Activated CD4-positive, alpha-beta memory T cell treated with anti-CD3 and anti-CD28 coated beads, Interleukin-2, amount 10 ng/mL, durations not matched to agents 7 days and 5 days (primary cell): ENCODE measurements at regions not wholly inside any gene's neighbourhood (a gene's known extent, or its start where the extent isn't known, plus 50 kb on each side); places are given as distances from the start of the nearest gene placed in this dataset.

Experiments used
- CTCF ChIA-PET: fragments of 350-600 bp; sonication (Branson Sonifier 250); formaldehyde crosslinking; loops from one replicate; lab custom pipeline; 2021; ENCODE audit warnings: antibody characterized with exemption, inconsistent platforms; lab: Charles Lee
- POLR2A ChIA-PET: fragments of 350-600 bp; sonication (Branson Sonifier 250); formaldehyde crosslinking; loops from one replicate; lab custom pipeline; 2021; ENCODE audit warnings: antibody characterized with exemption; lab: Charles Lee
- DNase-seq: peaks from one replicate; pipeline ENCODE4 v3.0.0-alpha.2; 2020
- H3K27ac Mint-ChIP-seq: one replicate; pipeline ENCODE4 v1.8.0; 2021; ENCODE audit warnings: mild to moderate bottlenecking, mixed read lengths
- H3K27me3 Mint-ChIP-seq: one replicate; pipeline ENCODE4 v1.8.0; 2021; ENCODE audit warnings: mixed read lengths
- H3K36me3 Mint-ChIP-seq: one replicate; pipeline ENCODE4 v1.8.0; 2021; ENCODE audit warnings: low read depth, mixed read lengths
- H3K4me1 Mint-ChIP-seq: one replicate; pipeline ENCODE4 v1.8.0; 2021; ENCODE audit warnings: mixed read lengths
- H3K4me3 Mint-ChIP-seq: one replicate; pipeline ENCODE4 v1.8.0; 2021; ENCODE audit warnings: mild to moderate bottlenecking, mixed read lengths
- H3K9me3 Mint-ChIP-seq: one replicate; pipeline ENCODE4 v1.8.0; 2021; ENCODE audit warnings: mixed read lengths

GRCh38 chr2:108164318-108164717 lies 75.5 kb upstream of the SULT1C3 start:
- H3K4me3 Mint-ChIP-seq = no peak overlapping the region
- ChIA-PET POLR2A (no interaction called here), CTCF (no interaction called here)
- peaks cover 7% of the 10 kb centered on the region for H3K27me3 Mint-ChIP-seq
- H3K9me3 Mint-ChIP-seq = no peaks in the 10 kb centered on the region
- H3K4me1 Mint-ChIP-seq = no peaks in the 10 kb centered on the region
- H3K27ac Mint-ChIP-seq = no peak overlapping the region
- no peak for DNase-seq
- no peaks in the 10 kb centered on the region for H3K36me3 Mint-ChIP-seq

DNA sequence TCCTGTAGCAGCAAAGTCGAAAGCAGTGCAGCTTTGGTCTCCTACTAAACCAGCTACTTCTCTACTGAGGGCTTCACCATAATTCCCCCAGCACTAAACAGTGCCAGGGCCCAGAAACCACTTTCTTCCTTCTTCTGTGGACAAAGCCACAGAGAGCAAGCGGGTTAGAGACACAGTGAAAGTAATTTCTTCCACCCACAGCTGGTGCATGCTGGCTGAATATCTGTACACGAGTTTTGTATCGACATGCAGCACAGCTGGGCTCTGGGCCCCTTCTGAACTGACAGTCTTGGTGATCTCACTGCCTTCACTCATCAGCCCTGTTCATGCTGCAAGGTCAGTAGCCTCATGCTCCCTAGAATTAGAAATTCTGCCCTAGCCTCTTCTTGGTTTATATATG lies 74.0 kb upstream of the SULT1C3 start:
- H3K4me1 Mint-ChIP-seq = no peaks in the 10 kb centered on the region
- H3K36me3 Mint-ChIP-seq = no peaks in the 10 kb centered on the region
- ChIA-PET POLR2A (no interaction called here), CTCF (no interaction called here)
- no peak for DNase-seq
- H3K9me3 Mint-ChIP-seq = no peaks in the 10 kb centered on the region
- H3K27ac Mint-ChIP-seq = no peak overlapping the region
- H3K4me3 Mint-ChIP-seq = no peak overlapping the region
- peaks cover 4% of the 10 kb centered on the region for H3K27me3 Mint-ChIP-seq

DNA sequence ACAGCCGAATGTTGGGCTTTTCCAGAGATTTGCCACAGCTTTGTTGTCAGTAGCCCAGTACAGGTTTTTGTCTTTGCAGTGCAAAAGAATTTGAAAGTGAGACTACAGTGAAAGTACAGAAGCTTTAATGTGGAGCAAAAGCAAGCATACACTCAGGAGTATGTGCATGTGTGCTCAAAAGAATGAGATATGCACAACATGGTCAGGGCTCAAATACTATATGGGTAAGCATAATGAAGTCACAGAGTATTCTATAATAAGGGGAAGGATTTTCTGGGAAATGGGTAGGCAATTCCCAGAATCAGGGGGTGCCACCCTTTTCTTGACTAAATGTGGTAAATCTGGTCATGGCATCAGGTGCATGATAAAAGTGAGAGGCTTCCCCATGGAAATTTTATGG lies 72.1 kb upstream of the SULT1C3 start:
- no peak for DNase-seq
- Mint-ChIP-seq H3K9me3 (no peaks in the 10 kb centered on the region), H3K36me3 (no peaks in the 10 kb centered on the region), H3K4me1 (no peaks in the 10 kb centered on the region), H3K27ac (no peak overlapping the region), H3K4me3 (no peak overlapping the region), H3K27me3 (peaks cover 4% of the 10 kb centered on the region)
- ChIA-PET CTCF (no interaction called here), POLR2A (no interaction called here)

DNA sequence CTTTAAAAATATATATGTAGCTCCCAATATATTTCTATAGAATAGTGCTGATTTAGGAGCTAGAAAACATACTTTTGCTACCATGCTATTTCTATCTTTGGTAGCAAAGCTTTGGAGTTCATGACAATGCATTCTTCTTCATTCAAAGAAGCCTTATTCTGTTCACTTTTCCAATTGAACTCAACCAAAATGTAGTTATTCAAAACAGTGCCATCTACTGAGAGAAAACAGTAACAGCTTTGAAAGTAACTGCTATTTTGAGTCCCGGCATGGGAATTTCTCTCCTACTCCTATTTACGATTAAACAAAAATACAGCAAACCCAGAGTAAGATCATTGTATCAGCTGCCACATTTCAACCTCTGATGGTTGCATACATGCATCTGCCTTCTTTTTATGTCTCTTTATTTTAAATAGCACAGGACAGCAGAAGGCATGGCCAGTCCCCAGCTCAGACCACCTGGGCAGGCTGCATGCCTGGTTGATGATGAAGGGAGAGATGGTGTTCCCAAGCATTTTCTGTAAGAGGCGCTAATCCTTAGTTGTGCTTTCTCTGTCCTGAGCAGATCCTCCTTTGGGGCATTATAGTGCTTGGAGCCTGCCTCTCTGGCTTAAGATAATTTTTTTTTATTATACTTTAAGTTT lies 69.7 kb upstream of the SULT1C3 start:
- Mint-ChIP-seq H3K9me3 (no peaks in the 10 kb centered on the region), H3K36me3 (no peaks in the 10 kb centered on the region), H3K27ac (no peak overlapping the region), H3K4me1 (no peaks in the 10 kb centered on the region), H3K4me3 (no peak overlapping the region), H3K27me3 (peaks cover 4% of the 10 kb centered on the region)
- no peak for DNase-seq
- CTCF ChIA-PET = interaction anchor here (1.1 to 1.2 kb wide), 4 partner anchors 8 to 29 kb away, joined by 3 to 5 read pairs (median 4); no protein-coding TSS in a partner anchor
- POLR2A ChIA-PET = no interaction called here

DNA sequence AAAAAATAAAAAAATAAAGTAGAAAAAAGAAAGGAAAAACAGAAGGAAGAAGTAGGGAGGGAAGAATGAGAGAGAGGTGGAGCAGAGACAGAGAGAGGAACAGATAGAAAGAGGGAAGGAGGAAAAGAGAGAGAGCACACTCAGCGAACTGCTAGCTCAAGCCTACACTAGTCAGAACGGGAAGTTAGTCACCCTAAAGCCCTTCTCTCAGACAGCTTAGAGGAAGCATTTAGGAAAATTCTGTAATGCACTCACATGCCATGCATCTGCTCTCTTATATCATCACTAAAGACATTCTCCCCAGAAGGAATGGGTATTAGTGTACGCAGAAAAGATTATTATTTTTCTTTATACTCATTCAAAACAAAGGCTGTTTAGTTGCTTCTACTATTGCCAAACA lies 68.1 kb upstream of the SULT1C3 start:
- DNase-seq = no peak
- Mint-ChIP-seq H3K27ac (no peak overlapping the region), H3K4me1 (no peaks in the 10 kb centered on the region), H3K36me3 (no peaks in the 10 kb centered on the region), H3K9me3 (no peaks in the 10 kb centered on the region), H3K4me3 (no peak overlapping the region), H3K27me3 (peaks cover 4% of the 10 kb centered on the region)
- ChIA-PET CTCF (no interaction called here), POLR2A (no interaction called here)

DNA sequence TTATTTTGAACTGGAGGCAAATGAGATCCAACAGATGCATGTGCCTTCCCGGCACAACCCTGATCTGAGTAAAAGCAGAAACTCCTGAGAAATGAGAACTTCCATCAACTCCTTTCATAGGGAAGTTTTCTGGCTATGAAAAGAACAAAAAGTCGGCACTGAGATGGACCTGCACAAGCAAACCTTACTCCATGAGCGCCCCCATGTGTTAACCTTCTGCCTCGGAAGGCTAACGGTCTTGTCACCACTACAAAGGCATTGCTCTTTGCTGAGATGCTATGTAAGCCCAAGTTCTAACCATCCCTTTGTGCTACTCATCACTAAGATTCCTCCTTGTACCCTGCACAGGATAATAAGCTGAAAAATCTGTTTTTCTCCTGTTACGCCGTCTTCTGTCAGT lies 57.3 kb upstream of the SULT1C3 start:
- Mint-ChIP-seq H3K4me3 (no peak overlapping the region), H3K4me1 (no peaks in the 10 kb centered on the region), H3K27ac (no peak overlapping the region), H3K9me3 (no peaks in the 10 kb centered on the region), H3K36me3 (no peaks in the 10 kb centered on the region), H3K27me3 (peaks cover 1% of the 10 kb centered on the region)
- ChIA-PET POLR2A (no interaction called here), CTCF (no interaction called here)
- DNase-seq = peak; percentile 17

- Mint-ChIP-seq H3K27ac (no peak overlapping the region), H3K4me1 (no peaks in the 10 kb centered on the region)
- CTCF ChIA-PET = interaction anchor here (1.0 kb wide), 1 partner anchor 14 kb away, joined by 3 read pairs; no protein-coding TSS in a partner anchor
These were observed 55.3 kb upstream of the SULT1C3 start for GRCh38 chr2:108184419-108184818.

GRCh38 chr2:108189316-108189715 lies 50.5 kb upstream of the SULT1C3 start:
- ChIA-PET POLR2A (no interaction called here), CTCF (no interaction called here)
- Mint-ChIP-seq H3K9me3 (no peaks in the 10 kb centered on the region), H3K36me3 (no peaks in the 10 kb centered on the region), H3K4me3 (no peak overlapping the region), H3K27me3 (no peaks in the 10 kb centered on the region), H3K4me1 (no peaks in the 10 kb centered on the region), H3K27ac (no peak overlapping the region)
- DNase-seq = no peak

More at GRCh38 chr2:108184419-108184818, 55.3 kb upstream of the SULT1C3 start:
- POLR2A ChIA-PET = no interaction called here
- Mint-ChIP-seq H3K9me3 (no peaks in the 10 kb centered on the region), H3K36me3 (no peaks in the 10 kb centered on the region), H3K27me3 (no peaks in the 10 kb centered on the region), H3K4me3 (no peak overlapping the region)
- DNase-seq = no peak
